HFFc6 (cell line): ENCODE measurements at regions not wholly inside any gene's neighbourhood (a gene's known extent, or its start where the extent isn't known, plus 50 kb on each side); places are given as distances from the start of the nearest gene placed in this dataset.
"Not testable (repeated sequence)": the region's sequence is repeated elsewhere in the genome, so short reads cannot be mapped to it uniquely, and the experiment has no call there.

Source experiments
- DNase-seq: peaks from one replicate; pipeline ENCODE4 v3.0.0-alpha.2; 2018
- H3K27ac Mint-ChIP-seq: 2 replicates; pipeline ENCODE4 v1.8.0; 2020; ENCODE audit warnings: mild to moderate bottlenecking, mixed read lengths
- H3K27me3 Mint-ChIP-seq: 2 replicates; pipeline ENCODE4 v1.8.0; 2021; ENCODE audit warnings: mild to moderate bottlenecking, moderate library complexity, mixed read lengths; ENCODE audit not compliant: insufficient read depth
- H3K36me3 Mint-ChIP-seq: 2 replicates; pipeline ENCODE4 v1.8.0; 2021; ENCODE audit warnings: low read depth, mixed read lengths
- H3K4me1 Mint-ChIP-seq: 2 replicates; pipeline ENCODE4 v1.8.0; 2020; ENCODE audit warnings: low read depth, mixed read lengths
- H3K4me3 Mint-ChIP-seq: 2 replicates; pipeline ENCODE4 v1.8.0; 2020; ENCODE audit warnings: mild to moderate bottlenecking, moderate library complexity, mixed read lengths
- H3K9me3 Mint-ChIP-seq: 2 replicates; pipeline ENCODE4 v1.8.0; 2020; ENCODE audit warnings: mild to moderate bottlenecking, mixed read lengths

- H3K9me3 Mint-ChIP-seq, H3K36me3 Mint-ChIP-seq, DNase-seq, H3K4me1 Mint-ChIP-seq, H3K27ac Mint-ChIP-seq, H3K27me3 Mint-ChIP-seq, H3K4me3 Mint-ChIP-seq: not testable (repeated sequence)
Measured at GRCh38 chr21:6120863-6121262, 4400.5 kb upstream of the TPTE start.

GRCh38 chr21:6122629-6123028 lies 4398.8 kb upstream of the TPTE start:
- H3K4me1 Mint-ChIP-seq, H3K27ac Mint-ChIP-seq, H3K9me3 Mint-ChIP-seq, DNase-seq, H3K27me3 Mint-ChIP-seq, H3K36me3 Mint-ChIP-seq, H3K4me3 Mint-ChIP-seq: not testable (repeated sequence)

GRCh38 chr21:6123224-6123623 lies 4398.2 kb upstream of the TPTE start:
- H3K4me3 Mint-ChIP-seq, H3K9me3 Mint-ChIP-seq, H3K27ac Mint-ChIP-seq: not testable (repeated sequence)

GRCh38 chr21:6125549-6126240 lies 4395.7 kb upstream of the TPTE start:
- not testable (repeated sequence) for H3K36me3 Mint-ChIP-seq, H3K4me3 Mint-ChIP-seq, H3K4me1 Mint-ChIP-seq, H3K27me3 Mint-ChIP-seq, H3K9me3 Mint-ChIP-seq, H3K27ac Mint-ChIP-seq
- DNase-seq: peak; percentile 1

More at GRCh38 chr21:6123224-6123623, 4398.2 kb upstream of the TPTE start:
- H3K36me3 Mint-ChIP-seq, H3K4me1 Mint-ChIP-seq, DNase-seq, H3K27me3 Mint-ChIP-seq: not testable (repeated sequence)

- not testable (repeated sequence) for H3K4me3 Mint-ChIP-seq, H3K36me3 Mint-ChIP-seq, H3K4me1 Mint-ChIP-seq, H3K9me3 Mint-ChIP-seq, DNase-seq, H3K27me3 Mint-ChIP-seq, H3K27ac Mint-ChIP-seq
Measured at GRCh38 chr21:6126976-6127732, 4394.2 kb upstream of the TPTE start.

GRCh38 chr21:6130734-6131133 lies 4390.6 kb upstream of the TPTE start:
- H3K4me1 Mint-ChIP-seq, H3K27me3 Mint-ChIP-seq, DNase-seq, H3K4me3 Mint-ChIP-seq, H3K27ac Mint-ChIP-seq, H3K9me3 Mint-ChIP-seq, H3K36me3 Mint-ChIP-seq: not testable (repeated sequence)

GRCh38 chr21:6133373-6133772 lies 4388.0 kb upstream of the TPTE start:
- H3K9me3 Mint-ChIP-seq, H3K27me3 Mint-ChIP-seq, H3K4me1 Mint-ChIP-seq, H3K27ac Mint-ChIP-seq, H3K36me3 Mint-ChIP-seq, DNase-seq, H3K4me3 Mint-ChIP-seq: not testable (repeated sequence)

GRCh38 chr21:6133852-6134630 lies 4387.3 kb upstream of the TPTE start:
- not testable (repeated sequence) for H3K27ac Mint-ChIP-seq, H3K9me3 Mint-ChIP-seq, H3K4me3 Mint-ChIP-seq, DNase-seq, H3K36me3 Mint-ChIP-seq, H3K27me3 Mint-ChIP-seq, H3K4me1 Mint-ChIP-seq

- not testable (repeated sequence) for DNase-seq, H3K27me3 Mint-ChIP-seq, H3K4me1 Mint-ChIP-seq, H3K9me3 Mint-ChIP-seq, H3K27ac Mint-ChIP-seq, H3K4me3 Mint-ChIP-seq, H3K36me3 Mint-ChIP-seq
Measured at GRCh38 chr21:6136732-6137131, 4384.7 kb upstream of the TPTE start.

GRCh38 chr21:6138244-6139136 lies 4382.9 kb upstream of the TPTE start:
- H3K4me3 Mint-ChIP-seq, H3K9me3 Mint-ChIP-seq, DNase-seq, H3K36me3 Mint-ChIP-seq, H3K27me3 Mint-ChIP-seq, H3K27ac Mint-ChIP-seq, H3K4me1 Mint-ChIP-seq: not testable (repeated sequence)

- H3K9me3 Mint-ChIP-seq, DNase-seq, H3K27ac Mint-ChIP-seq, H3K4me1 Mint-ChIP-seq, H3K36me3 Mint-ChIP-seq, H3K27me3 Mint-ChIP-seq, H3K4me3 Mint-ChIP-seq: not testable (repeated sequence)
Measured at GRCh38 chr21:6139331-6139730, 4382.1 kb upstream of the TPTE start.

GRCh38 chr21:6139862-6140261 lies 4381.5 kb upstream of the TPTE start:
- H3K36me3 Mint-ChIP-seq, H3K27me3 Mint-ChIP-seq, H3K4me3 Mint-ChIP-seq, DNase-seq, H3K9me3 Mint-ChIP-seq, H3K27ac Mint-ChIP-seq, H3K4me1 Mint-ChIP-seq: not testable (repeated sequence)

- not testable (repeated sequence) for H3K4me1 Mint-ChIP-seq, H3K9me3 Mint-ChIP-seq
Measured at GRCh38 chr21:6140467-6141137, 4380.8 kb upstream of the TPTE start.

More at GRCh38 chr21:6140467-6141137, 4380.8 kb upstream of the TPTE start:
- H3K4me3 Mint-ChIP-seq, H3K27ac Mint-ChIP-seq, H3K27me3 Mint-ChIP-seq, H3K36me3 Mint-ChIP-seq, DNase-seq: not testable (repeated sequence)
